ENCODE measurements at regions not wholly inside any gene's neighbourhood (a gene's known extent, or its start where the extent isn't known, plus 50 kb on each side); places are given as distances from the start of the nearest gene placed in this dataset.
"Not testable (repeated sequence)": the region's sequence is repeated elsewhere in the genome, so short reads cannot be mapped to it uniquely, and the experiment has no call there.

- DNase-seq = no peak
- intact Hi-C loops (cut with DNase I) = no loop called here
Measured at GRCh38 chr5:50501491-50502228, 60.6 kb upstream of the EMB start.

- DNase-seq; intact Hi-C loops (cut with DNase I): not testable (repeated sequence)
Measured at GRCh38 chr5:50513028-50513457, 72.0 kb upstream of the EMB start.

GRCh38 chr5:50521060-50521459 lies 80.0 kb upstream of the EMB start:
- DNase-seq = peak in 1 of 10 donors; percentile 17
- intact Hi-C loops (cut with DNase I) = not testable (repeated sequence)

- intact Hi-C loops (cut with DNase I); DNase-seq: not testable (repeated sequence)
Measured at GRCh38 chr5:50527514-50528060, 86.5 kb upstream of the EMB start.

GRCh38 chr5:50535393-50535792 lies 94.3 kb upstream of the EMB start:
- DNase-seq = no peak
- intact Hi-C loops (cut with DNase I) = no loop called here

GRCh38 chr5:50537534-50537933 lies 96.4 kb upstream of the EMB start:
- intact Hi-C loops (cut with DNase I); DNase-seq: not testable (repeated sequence)

- intact Hi-C loops (cut with DNase I) = no loop called here
- DNase-seq = no peak
Measured at GRCh38 chr5:50547303-50547702, 106.2 kb upstream of the EMB start.

- no peak for DNase-seq
- intact Hi-C loops (cut with DNase I) = no loop called here
Measured at GRCh38 chr5:50550267-50550666, 109.2 kb upstream of the EMB start.

- intact Hi-C loops (cut with DNase I) = no loop called here
- no peak for DNase-seq
Measured at GRCh38 chr5:50550993-50551392, 109.9 kb upstream of the EMB start.

- intact Hi-C loops (cut with DNase I) = no loop called here
- DNase-seq = peak in 2 of 10 donors; percentile 45 to 53
Measured at GRCh38 chr5:50553560-50553984, 112.5 kb upstream of the EMB start.

- intact Hi-C loops (cut with DNase I); DNase-seq: not testable (repeated sequence)
Measured at GRCh38 chr5:50558640-50559039, 107.8 kb upstream of the PARP8 start.

- intact Hi-C loops (cut with DNase I) = no loop called here
- no peak for DNase-seq
Measured at GRCh38 chr5:50559955-50560354, 106.5 kb upstream of the PARP8 start.

- no peak for DNase-seq
- intact Hi-C loops (cut with DNase I) = no loop called here
Measured at GRCh38 chr5:50562694-50563093, 103.7 kb upstream of the PARP8 start.

- intact Hi-C loops (cut with DNase I) = no loop called here
Measured at GRCh38 chr5:50564079-50564478, 102.4 kb upstream of the PARP8 start.

GRCh38 chr5:50564558-50564957 lies 101.9 kb upstream of the PARP8 start:
- intact Hi-C loops (cut with DNase I) = no loop called here
- DNase-seq = no peak

More at GRCh38 chr5:50564079-50564478, 102.4 kb upstream of the PARP8 start:
- no peak for DNase-seq

GRCh38 chr5:50574121-50574520 lies 92.3 kb upstream of the PARP8 start:
- intact Hi-C loops (cut with DNase I) = no loop called here
- no peak for DNase-seq

- DNase-seq = no peak
- intact Hi-C loops (cut with DNase I) = no loop called here
Measured at GRCh38 chr5:50575740-50576139, 90.7 kb upstream of the PARP8 start.

GRCh38 chr5:50576265-50576664 lies 90.2 kb upstream of the PARP8 start:
- intact Hi-C loops (cut with DNase I) = no loop called here
- no peak for DNase-seq

- DNase-seq = no peak
- intact Hi-C loops (cut with DNase I) = no loop called here
Measured at GRCh38 chr5:50576686-50577256, 89.7 kb upstream of the PARP8 start.

GRCh38 chr5:50580506-50580905 lies 85.9 kb upstream of the PARP8 start:
- DNase-seq = no peak
- intact Hi-C loops (cut with DNase I) = no loop called here

GRCh38 chr5:50581845-50582244 lies 84.6 kb upstream of the PARP8 start:
- DNase-seq; intact Hi-C loops (cut with DNase I): not testable (repeated sequence)

GRCh38 chr5:50582699-50583098 lies 83.7 kb upstream of the PARP8 start:
- DNase-seq = no peak
- intact Hi-C loops (cut with DNase I) = no loop called here
